ENCODE measurements at regions not wholly inside any gene's neighbourhood (a gene's known extent, or its start where the extent isn't known, plus 50 kb on each side); places are given as distances from the start of the nearest gene placed in this dataset.

DNA sequence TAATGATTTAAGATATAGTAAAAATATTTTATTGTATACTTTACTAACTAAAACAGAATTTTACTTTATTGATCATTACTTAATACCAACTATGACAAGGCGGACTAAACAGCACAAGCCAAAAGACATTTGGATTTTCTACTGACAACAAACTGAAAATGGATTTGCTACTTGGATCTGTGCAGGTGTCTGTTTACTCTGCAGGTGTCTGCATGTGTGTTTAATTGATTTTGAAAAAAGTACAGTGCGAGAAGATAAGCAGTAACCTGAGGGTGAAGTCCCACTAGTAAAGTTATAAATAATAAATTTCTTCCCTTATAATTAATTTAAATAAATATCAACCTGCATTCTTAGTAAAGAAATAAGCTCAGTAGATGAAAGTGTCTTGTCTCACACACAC is 696.8 kb upstream of the MBL2 start:
- no peak overlapping the region for H3K27ac ChIP-seq (ENCODE audit: low read depth in 1 of 2, low read length in 2 of 2)
- DNase-seq (no peak), ATAC-seq (ENCODE audit: poor library complexity) (no peak)
- Mint-ChIP-seq H3K4me1 (ENCODE audit: low read depth) (no peaks in the 10 kb centered on the region), H3K27me3 (no peaks in the 10 kb centered on the region), H3K4me3 (no peak overlapping the region), H3K36me3 (ENCODE audit: low read depth) (no peaks in the 10 kb centered on the region), H3K9me3 (peaks cover 5% of the 10 kb centered on the region), H3K27ac (no peak overlapping the region)
- peaks cover 3 to 5% of the 10 kb centered on the region in 2 experiments for H3K9me3 ChIP-seq (ENCODE audit: control insufficient read depth in 1 of 2, insufficient read depth in 1 of 2, low read length in 2 of 2)
- intact Hi-C loops (cut with DNase I, micrococcal nuclease) = no loop called here
- no peaks in the 10 kb centered on the region for H3K36me3 ChIP-seq (ENCODE audit: insufficient read depth, low read length)
- H3K27me3 ChIP-seq (ENCODE audit: control insufficient read depth in 1 of 2, insufficient read depth in 2 of 2, low read length in 2 of 2) = no peaks in the 10 kb centered on the region
- ChIA-PET CTCF (no interaction called here), POLR2A (no interaction called here)
- TF ChIP-seq, protein P1, sequence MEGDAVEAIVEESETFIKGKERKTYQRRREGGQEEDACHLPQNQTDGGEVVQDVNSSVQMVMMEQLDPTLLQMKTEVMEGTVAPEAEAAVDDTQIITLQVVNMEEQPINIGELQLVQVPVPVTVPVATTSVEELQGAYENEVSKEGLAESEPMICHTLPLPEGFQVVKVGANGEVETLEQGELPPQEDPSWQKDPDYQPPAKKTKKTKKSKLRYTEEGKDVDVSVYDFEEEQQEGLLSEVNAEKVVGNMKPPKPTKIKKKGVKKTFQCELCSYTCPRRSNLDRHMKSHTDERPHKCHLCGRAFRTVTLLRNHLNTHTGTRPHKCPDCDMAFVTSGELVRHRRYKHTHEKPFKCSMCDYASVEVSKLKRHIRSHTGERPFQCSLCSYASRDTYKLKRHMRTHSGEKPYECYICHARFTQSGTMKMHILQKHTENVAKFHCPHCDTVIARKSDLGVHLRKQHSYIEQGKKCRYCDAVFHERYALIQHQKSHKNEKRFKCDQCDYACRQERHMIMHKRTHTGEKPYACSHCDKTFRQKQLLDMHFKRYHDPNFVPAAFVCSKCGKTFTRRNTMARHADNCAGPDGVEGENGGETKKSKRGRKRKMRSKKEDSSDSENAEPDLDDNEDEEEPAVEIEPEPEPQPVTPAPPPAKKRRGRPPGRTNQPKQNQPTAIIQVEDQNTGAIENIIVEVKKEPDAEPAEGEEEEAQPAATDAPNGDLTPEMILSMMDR (IDR thresholded peaks at IDR 0.05) = no peak
- H3K4me1 ChIP-seq (ENCODE audit: insufficient read depth, low read length) = no peaks in the 10 kb centered on the region
- no peak overlapping the region for H3K4me3 ChIP-seq (ENCODE audit: low read length)

DNA sequence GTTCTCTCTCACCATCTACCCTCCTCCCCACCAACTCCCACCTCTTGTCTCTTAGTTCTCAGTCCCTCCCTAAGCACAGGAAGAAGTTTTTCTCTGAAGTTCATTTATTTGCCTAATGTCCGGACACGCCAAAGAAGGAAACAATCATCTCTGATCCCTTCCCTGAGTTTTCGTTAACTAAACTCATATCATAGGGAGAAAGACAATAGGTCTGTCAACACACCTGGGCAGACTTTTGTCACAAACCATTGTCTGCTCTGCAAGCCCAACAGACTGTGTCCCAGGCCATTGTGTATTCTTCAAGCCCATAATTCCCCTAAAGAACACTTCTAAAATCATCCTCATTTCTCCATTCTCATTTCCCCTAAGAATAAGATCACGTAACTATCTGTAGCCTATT is 691.0 kb upstream of the MBL2 start:
- H3K36me3 Mint-ChIP-seq (ENCODE audit: low read depth) = no peaks in the 10 kb centered on the region
- Histone ChIP-seq H3K9me3 (ENCODE audit: control insufficient read depth in 1 of 2, insufficient read depth in 1 of 2, low read length in 2 of 2) (peaks cover 5 to 9% of the 10 kb centered on the region in 2 experiments), H3K4me3 (ENCODE audit: low read length) (no peak overlapping the region), H3K27ac (ENCODE audit: low read depth in 1 of 2, low read length in 2 of 2) (no peak overlapping the region), H3K27me3 (ENCODE audit: control insufficient read depth in 1 of 2, insufficient read depth in 2 of 2, low read length in 2 of 2) (no peaks in the 10 kb centered on the region), H3K4me1 (ENCODE audit: insufficient read depth, low read length) (no peaks in the 10 kb centered on the region), H3K36me3 (ENCODE audit: insufficient read depth, low read length) (no peaks in the 10 kb centered on the region)
- TF ChIP-seq, protein P1 (IDR thresholded peaks at IDR 0.05) = no peak
- no peaks in the 10 kb centered on the region for H3K27me3 Mint-ChIP-seq
- ATAC-seq (ENCODE audit: poor library complexity) (no peak), DNase-seq (no peak)
- peaks cover 3% of the 10 kb centered on the region for H3K9me3 Mint-ChIP-seq
- H3K27ac Mint-ChIP-seq = no peak overlapping the region
- ChIA-PET POLR2A (no interaction called here), CTCF (no interaction called here)
- no peak overlapping the region for H3K4me3 Mint-ChIP-seq
- intact Hi-C loops (cut with DNase I, micrococcal nuclease) = no loop called here
- H3K4me1 Mint-ChIP-seq (ENCODE audit: low read depth) = no peaks in the 10 kb centered on the region

DNA sequence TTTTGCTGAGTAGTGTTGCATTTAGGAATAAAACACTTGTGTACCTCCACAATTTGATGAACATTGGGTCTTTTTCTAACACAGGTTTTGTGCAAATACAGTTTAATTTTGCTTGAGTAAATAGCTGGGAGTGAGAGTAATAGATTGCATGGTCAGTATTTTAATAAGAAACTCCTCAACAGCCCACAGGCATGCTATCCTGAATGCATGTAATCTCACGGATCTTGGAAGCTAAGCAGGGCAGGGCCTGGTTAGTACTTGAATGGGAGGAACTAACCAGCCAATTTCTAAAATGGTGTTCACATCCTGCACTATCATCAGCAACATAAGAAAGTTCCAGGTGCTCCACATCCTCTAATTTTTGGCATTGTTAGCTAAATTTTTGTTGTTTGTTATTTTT is 685.4 kb upstream of the MBL2 start:
- TF ChIP-seq, protein P1 (IDR thresholded peaks at IDR 0.05) = no peak
- Mint-ChIP-seq H3K27ac (no peak overlapping the region), H3K27me3 (no peaks in the 10 kb centered on the region), H3K4me1 (ENCODE audit: low read depth) (no peaks in the 10 kb centered on the region), H3K4me3 (no peak overlapping the region), H3K9me3 (peaks cover 2% of the 10 kb centered on the region), H3K36me3 (ENCODE audit: low read depth) (no peaks in the 10 kb centered on the region)
- intact Hi-C loops (cut with DNase I, micrococcal nuclease) = no loop called here
- H3K9me3 ChIP-seq (ENCODE audit: control insufficient read depth in 1 of 2, insufficient read depth in 1 of 2, low read length in 2 of 2) = peaks cover 0 to 15% of the 10 kb centered on the region in 2 experiments
- ATAC-seq (ENCODE audit: poor library complexity) (no peak), DNase-seq (no peak)
- no peaks in the 10 kb centered on the region for H3K4me1 ChIP-seq (ENCODE audit: insufficient read depth, low read length)
- POLR2A ChIA-PET = no interaction called here
- H3K27ac ChIP-seq (ENCODE audit: low read depth in 1 of 2, low read length in 2 of 2) = no peak overlapping the region
- CTCF ChIA-PET = no interaction called here
- no peaks in the 10 kb centered on the region for H3K27me3 ChIP-seq (ENCODE audit: control insufficient read depth in 1 of 2, insufficient read depth in 2 of 2, low read length in 2 of 2)
- H3K36me3 ChIP-seq (ENCODE audit: insufficient read depth, low read length) = no peaks in the 10 kb centered on the region
- H3K4me3 ChIP-seq (ENCODE audit: low read length) = no peak overlapping the region
